Esophagus muscularis mucosa (tissue), 4 donors: ENCODE measurements at regions not wholly inside any gene's neighbourhood (a gene's known extent, or its start where the extent isn't known, plus 50 kb on each side); places are given as distances from the start of the nearest gene placed in this dataset.

Experiments used
- EP300 ChIP-seq: sonication (generic); formaldehyde crosslinking; IDR thresholded peaks from one replicate; pipeline ENCODE4 v1.6.1; 2017; ENCODE audit warnings: antibody characterized with exemption
- POLR2A ChIP-seq: fragments of 450-650 bp; IDR thresholded peaks from one replicate; pipeline ENCODE4 v1.6.1; 2017; ENCODE audit warnings: antibody characterized with exemption, moderate library complexity, mild to moderate bottlenecking, low read depth
- TF ChIP-seq, protein P1 (sequence below), 3 experiments: fragments of 200-600 bp in 2 of 3; fragments of 450-650 bp in 1 of 3; sonication (generic) in 2 of 3; IDR thresholded peaks; one replicate each; pipeline ENCODE4 v1.5.1; 2017 to 2019; ENCODE audit warnings: antibody characterized with exemption in 3 of 3, mild to moderate bottlenecking in 2 of 3, moderate library complexity in 1 of 3

DNA sequence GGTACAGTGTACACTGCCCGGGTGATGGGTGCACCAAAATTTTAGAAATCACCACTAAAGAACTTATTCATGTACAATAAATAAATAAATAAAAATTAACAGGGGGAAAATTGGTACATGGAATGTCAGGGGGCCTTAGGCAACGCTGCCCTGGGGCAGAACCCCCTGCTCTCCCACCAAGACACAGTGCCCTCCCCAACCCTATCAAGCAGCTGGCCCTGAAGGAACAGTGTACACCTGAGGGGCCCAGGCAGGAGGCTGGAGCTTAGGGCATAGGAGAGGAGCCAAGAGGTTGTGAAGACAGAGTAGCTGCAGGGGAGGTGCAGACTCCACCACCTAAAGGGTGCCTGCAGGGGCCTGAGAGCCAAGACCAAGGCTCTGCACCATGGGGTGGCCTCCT, 128.8 kb downstream of the BMS1 start:
- TF ChIP-seq, protein P1, sequence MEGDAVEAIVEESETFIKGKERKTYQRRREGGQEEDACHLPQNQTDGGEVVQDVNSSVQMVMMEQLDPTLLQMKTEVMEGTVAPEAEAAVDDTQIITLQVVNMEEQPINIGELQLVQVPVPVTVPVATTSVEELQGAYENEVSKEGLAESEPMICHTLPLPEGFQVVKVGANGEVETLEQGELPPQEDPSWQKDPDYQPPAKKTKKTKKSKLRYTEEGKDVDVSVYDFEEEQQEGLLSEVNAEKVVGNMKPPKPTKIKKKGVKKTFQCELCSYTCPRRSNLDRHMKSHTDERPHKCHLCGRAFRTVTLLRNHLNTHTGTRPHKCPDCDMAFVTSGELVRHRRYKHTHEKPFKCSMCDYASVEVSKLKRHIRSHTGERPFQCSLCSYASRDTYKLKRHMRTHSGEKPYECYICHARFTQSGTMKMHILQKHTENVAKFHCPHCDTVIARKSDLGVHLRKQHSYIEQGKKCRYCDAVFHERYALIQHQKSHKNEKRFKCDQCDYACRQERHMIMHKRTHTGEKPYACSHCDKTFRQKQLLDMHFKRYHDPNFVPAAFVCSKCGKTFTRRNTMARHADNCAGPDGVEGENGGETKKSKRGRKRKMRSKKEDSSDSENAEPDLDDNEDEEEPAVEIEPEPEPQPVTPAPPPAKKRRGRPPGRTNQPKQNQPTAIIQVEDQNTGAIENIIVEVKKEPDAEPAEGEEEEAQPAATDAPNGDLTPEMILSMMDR (IDR thresholded peaks at IDR 0.05), result no peak
- TF ChIP-seq EP300 (no peak), POLR2A (no peak)
